22Rv1 (cell line): ENCODE measurements at regions not wholly inside any gene's neighbourhood (a gene's known extent, or its start where the extent isn't known, plus 50 kb on each side); places are given as distances from the start of the nearest gene placed in this dataset.

ENCODE experiments used
- CTCF ChIP-seq: fragments of 450-650 bp; IDR thresholded peaks from 2 replicates; pipeline ENCODE4 v1.5.1; 2017; ENCODE audit warnings: mild to moderate bottlenecking
- ZFX ChIP-seq: fragments of 450-650 bp; IDR thresholded peaks from 2 replicates; pipeline ENCODE4 v1.6.1; 2017; ENCODE audit warnings: antibody characterized with exemption, borderline replicate concordance

GRCh38 chr3:148551767-148552260 is 145.9 kb upstream of the AGTR1 start:
- TF ChIP-seq CTCF (no peak), ZFX (no peak)
